HG02610 (cell line): ENCODE measurements at regions not wholly inside any gene's neighbourhood (a gene's known extent, or its start where the extent isn't known, plus 50 kb on each side); places are given as distances from the start of the nearest gene placed in this dataset.

ENCODE experiments used
- ATAC-seq: cut with Tn5 transposase; IDR thresholded peaks from one replicate; pipeline ENCODE4 v1.9.1; 2021; ENCODE audit warnings: mild to moderate bottlenecking, moderate library complexity; ENCODE audit not compliant: unreplicated experiment

GRCh38 chr5:44868541-44868940, 59.8 kb downstream of the MRPS30 start:
- no peak for ATAC-seq

DNA sequence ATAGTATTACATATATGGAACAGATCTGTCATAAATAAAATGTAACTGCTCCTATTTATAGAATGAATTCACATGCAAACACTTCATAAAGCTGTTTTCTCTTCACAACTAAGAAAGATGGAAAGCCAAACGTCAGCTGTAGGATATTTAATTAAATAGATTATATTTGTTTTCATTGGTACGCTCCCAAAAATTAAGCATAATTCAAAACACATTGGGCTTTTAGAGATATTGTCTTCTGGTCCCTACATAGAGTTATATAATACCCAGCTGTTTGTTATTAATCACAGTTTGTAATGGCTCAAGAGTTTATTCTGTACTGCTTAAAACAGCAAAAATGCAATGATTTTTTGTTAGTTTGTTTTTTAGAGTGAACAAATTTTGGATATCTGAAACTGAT, 61.2 kb downstream of the MRPS30 start:
- ATAC-seq: no peak

GRCh38 chr5:44870430-44870829, 61.7 kb downstream of the MRPS30 start:
- no peak for ATAC-seq

- no peak for ATAC-seq
These were observed 62.7 kb downstream of the MRPS30 start for GRCh38 chr5:44871401-44871800.

GRCh38 chr5:44875661-44876605, 67.2 kb downstream of the MRPS30 start:
- peak; percentile 100 for ATAC-seq

- no peak for ATAC-seq
These were observed 72.5 kb downstream of the MRPS30 start for GRCh38 chr5:44881266-44881665.

DNA sequence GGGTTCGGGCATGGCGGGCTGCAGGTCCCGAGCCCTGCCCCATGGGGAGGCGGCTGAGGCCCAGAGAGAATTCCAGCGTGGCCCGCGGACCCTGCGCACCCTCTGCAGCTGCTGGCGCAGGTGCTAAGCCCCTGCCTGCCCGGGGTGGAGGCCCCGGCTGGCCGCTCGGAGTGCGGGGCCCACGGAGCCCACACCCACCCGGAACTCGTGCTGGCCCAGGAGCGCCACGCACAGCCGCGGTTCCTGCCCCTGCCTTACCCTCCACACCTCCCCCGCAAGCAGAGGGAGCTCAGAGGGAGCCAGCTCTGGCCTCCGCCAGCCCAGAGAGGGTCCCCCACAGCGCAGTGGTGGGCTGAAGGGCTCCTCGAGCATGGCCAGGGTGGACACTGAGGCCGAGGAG, 75.3 kb downstream of the MRPS30 start:
- ATAC-seq: no peak

GRCh38 chr5:44885903-44886302, 77.2 kb downstream of the MRPS30 start:
- peak; percentile 96 for ATAC-seq

- peak; percentile 65 for ATAC-seq
These were observed 79.0 kb downstream of the MRPS30 start for GRCh38 chr5:44887722-44888121.

- no peak for ATAC-seq
These were observed 79.7 kb downstream of the MRPS30 start for GRCh38 chr5:44888435-44888834.

DNA sequence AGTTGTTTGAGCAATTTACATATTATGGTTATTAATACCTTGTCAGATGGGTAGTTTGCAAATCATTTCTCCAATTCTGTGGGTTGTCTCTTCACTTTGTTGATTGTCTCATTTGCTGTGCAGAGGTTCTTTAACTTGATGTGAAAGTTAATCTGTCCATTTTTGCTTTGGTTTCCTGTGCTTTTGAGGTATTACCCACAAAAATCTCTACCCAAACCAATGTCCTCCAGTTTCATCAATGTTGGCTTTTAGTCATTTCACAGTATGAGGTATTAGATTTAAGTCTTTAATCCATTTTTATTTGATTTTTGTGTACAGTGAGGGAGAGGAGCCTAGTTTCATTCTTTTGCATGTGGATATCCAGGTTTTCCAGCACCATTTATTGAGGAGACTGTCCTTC, 82.4 kb downstream of the MRPS30 start:
- no peak for ATAC-seq

- peak; percentile 64 for ATAC-seq
These were observed 91.7 kb downstream of the MRPS30 start for GRCh38 chr5:44900273-44900954.

- no peak for ATAC-seq
These were observed 98.6 kb downstream of the MRPS30 start for GRCh38 chr5:44907396-44907795.

GRCh38 chr5:44909004-44909403, 100.3 kb downstream of the MRPS30 start:
- ATAC-seq: no peak

DNA sequence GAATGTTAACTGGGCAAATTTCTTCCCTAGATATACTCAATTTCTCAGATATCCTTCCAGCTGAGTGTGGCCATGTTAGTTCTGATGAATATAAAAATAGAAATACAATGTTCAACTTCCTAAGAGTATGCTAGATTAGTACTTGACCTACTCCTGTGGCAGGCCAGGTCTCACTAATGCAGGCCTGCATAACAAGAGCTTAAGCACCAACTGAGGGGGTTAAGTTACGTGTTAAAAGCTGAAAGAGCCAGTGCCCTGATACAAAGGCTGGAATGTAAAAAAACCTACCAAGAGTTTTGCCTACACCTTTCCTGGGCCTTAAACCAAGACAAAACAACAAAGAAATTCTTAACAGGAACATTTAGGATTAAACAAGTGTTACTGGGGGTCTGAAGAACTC, 102.8 kb downstream of the MRPS30 start:
- no peak for ATAC-seq

- no peak for ATAC-seq
These were observed 105.5 kb downstream of the MRPS30 start for GRCh38 chr5:44914221-44914620.

GRCh38 chr5:44919560-44919959, 110.8 kb downstream of the MRPS30 start:
- no peak for ATAC-seq

GRCh38 chr5:44927115-44927733, 118.5 kb downstream of the MRPS30 start:
- ATAC-seq: no peak

GRCh38 chr5:44932922-44933585, 124.3 kb downstream of the MRPS30 start:
- peak; percentile 100 for ATAC-seq

DNA sequence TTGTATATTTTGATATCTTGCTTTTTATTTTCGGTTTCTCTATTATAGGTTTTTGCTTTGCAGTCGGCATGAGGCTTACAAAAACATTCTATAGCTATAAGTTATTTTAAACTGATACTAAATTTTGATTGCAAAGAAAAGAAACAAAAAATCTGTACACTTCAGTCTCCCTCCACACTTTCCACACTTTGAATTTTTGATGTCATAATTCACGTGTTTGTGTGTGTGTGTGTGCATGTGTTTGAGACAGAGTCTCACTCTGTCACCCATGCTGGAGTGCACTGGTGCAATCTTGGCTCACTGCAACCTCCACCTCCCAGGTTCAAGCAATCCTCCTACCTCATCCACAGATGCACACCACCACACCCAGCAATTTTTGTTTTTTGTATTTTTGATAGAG, 124.9 kb downstream of the MRPS30 start:
- peak; percentile 22 for ATAC-seq

DNA sequence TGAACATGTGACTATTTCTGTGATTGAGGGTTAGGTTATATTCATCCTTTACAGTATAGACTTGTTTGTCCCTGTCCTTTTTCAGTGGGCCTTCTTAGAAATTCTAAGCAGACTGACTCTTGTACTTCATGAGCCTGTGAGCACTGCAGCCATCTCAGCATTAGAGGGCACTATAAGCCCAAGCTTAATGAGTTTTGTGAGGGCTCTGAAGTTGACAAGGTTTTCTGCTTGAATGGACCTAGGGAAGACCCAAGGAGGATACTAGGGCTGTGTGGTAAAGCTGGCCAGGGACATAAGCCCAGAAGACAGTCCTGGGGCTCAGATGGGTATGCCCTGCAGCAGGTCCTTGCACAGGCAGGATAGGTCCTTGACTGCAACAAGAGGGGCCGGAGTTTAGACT, 126.5 kb downstream of the MRPS30 start:
- ATAC-seq: no peak
